DMS 273 (cell line): ENCODE measurements at regions not wholly inside any gene's neighbourhood (a gene's known extent, or its start where the extent isn't known, plus 50 kb on each side); places are given as distances from the start of the nearest gene placed in this dataset.

Experiments
- DNase-seq: peaks from one replicate; lab custom pipeline; 2025; ENCODE audit not compliant: unreplicated experiment; lab: John Stamatoyannopoulos, UW

- DNase-seq, result no peak
Observed at GRCh38 chr11:120034176-120034875, 103.6 kb downstream of the TRIM29 start.

GRCh38 chr11:120032766-120033390 lies 105.0 kb downstream of the TRIM29 start:
- DNase-seq, result no peak

- DNase-seq, result no peak
Observed at GRCh38 chr11:120031612-120032600, 106.0 kb downstream of the TRIM29 start.

GRCh38 chr11:120031156-120031555 lies 106.8 kb downstream of the TRIM29 start:
- DNase-seq, result no peak

- no peak for DNase-seq
Observed at GRCh38 chr11:120030411-120030810, 107.5 kb downstream of the TRIM29 start.

GRCh38 chr11:120029321-120029720 lies 108.6 kb downstream of the TRIM29 start:
- no peak for DNase-seq

GRCh38 chr11:120028897-120029258 lies 109.0 kb downstream of the TRIM29 start:
- no peak for DNase-seq

- no peak for DNase-seq
Observed at GRCh38 chr11:120028181-120028896, 109.6 kb downstream of the TRIM29 start.

GRCh38 chr11:120027546-120028180 lies 110.2 kb downstream of the TRIM29 start:
- DNase-seq, result no peak

- no peak for DNase-seq
Observed at GRCh38 chr11:120025606-120026335, 112.1 kb downstream of the TRIM29 start.

- no peak for DNase-seq
Observed at GRCh38 chr11:120024586-120024985, 113.3 kb downstream of the TRIM29 start.

GRCh38 chr11:120024046-120024445 lies 113.9 kb downstream of the TRIM29 start:
- no peak for DNase-seq

- no peak for DNase-seq
Observed at GRCh38 chr11:120023551-120023950, 114.4 kb downstream of the TRIM29 start.

GRCh38 chr11:120023120-120023519 lies 114.8 kb downstream of the TRIM29 start:
- no peak for DNase-seq

- DNase-seq, result no peak
Observed at GRCh38 chr11:120022617-120023016, 115.3 kb downstream of the TRIM29 start.

- DNase-seq, result no peak
Observed at GRCh38 chr11:120021978-120022377, 115.9 kb downstream of the TRIM29 start.

- DNase-seq, result no peak
Observed at GRCh38 chr11:120021391-120021953, 116.4 kb downstream of the TRIM29 start.

GRCh38 chr11:120020981-120021380 lies 116.9 kb downstream of the TRIM29 start:
- no peak for DNase-seq

- DNase-seq, result no peak
Observed at GRCh38 chr11:120020486-120020885, 117.4 kb downstream of the TRIM29 start.

- DNase-seq, result no peak
Observed at GRCh38 chr11:120019191-120019590, 118.7 kb downstream of the TRIM29 start.
